AG09309 (cell line): ENCODE measurements at regions not wholly inside any gene's neighbourhood (a gene's known extent, or its start where the extent isn't known, plus 50 kb on each side); places are given as distances from the start of the nearest gene placed in this dataset.

Experiments
- DNase-seq: peaks from one replicate; pipeline ENCODE4 v3.0.0-alpha.2; 2010; ENCODE audit warnings: low read depth
- H3K4me3 ChIP-seq: 2 replicates; pipeline ENCODE4 v1.5.1; 2011; ENCODE audit warnings: mild to moderate bottlenecking, low read depth, low read length, moderate library complexity; ENCODE audit not compliant: control insufficient read depth
- TF ChIP-seq, protein P1 (sequence below): IDR thresholded peaks from 2 replicates; pipeline ENCODE4 v1.5.1; 2011; ENCODE audit warnings: mild to moderate bottlenecking, low read depth, low read length, inconsistent platforms; ENCODE audit not compliant: insufficient read depth, control insufficient read depth; ENCODE audit errors: missing control alignments

DNA sequence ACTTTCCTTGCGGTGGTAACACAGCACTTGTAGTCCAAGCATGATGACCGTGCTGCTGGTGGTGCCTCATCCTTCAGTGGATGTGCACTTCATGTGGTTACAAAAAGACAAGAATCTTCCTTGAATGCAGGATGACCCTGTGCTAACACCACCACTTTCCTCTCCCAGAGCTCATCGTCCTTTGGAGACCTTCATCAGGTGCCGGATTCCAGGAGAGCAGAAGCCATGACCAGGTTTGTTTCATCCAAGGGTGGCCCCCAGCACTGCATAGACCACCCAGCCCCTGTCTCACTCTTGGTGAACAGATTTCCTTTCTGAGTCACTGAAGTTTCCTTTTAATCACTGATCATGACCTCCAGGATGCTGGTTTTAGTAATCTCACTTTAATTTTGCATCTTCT is 101.2 kb upstream of the SYNDIG1 start:
- no peak overlapping the region for H3K4me3 ChIP-seq
- TF ChIP-seq, protein P1, sequence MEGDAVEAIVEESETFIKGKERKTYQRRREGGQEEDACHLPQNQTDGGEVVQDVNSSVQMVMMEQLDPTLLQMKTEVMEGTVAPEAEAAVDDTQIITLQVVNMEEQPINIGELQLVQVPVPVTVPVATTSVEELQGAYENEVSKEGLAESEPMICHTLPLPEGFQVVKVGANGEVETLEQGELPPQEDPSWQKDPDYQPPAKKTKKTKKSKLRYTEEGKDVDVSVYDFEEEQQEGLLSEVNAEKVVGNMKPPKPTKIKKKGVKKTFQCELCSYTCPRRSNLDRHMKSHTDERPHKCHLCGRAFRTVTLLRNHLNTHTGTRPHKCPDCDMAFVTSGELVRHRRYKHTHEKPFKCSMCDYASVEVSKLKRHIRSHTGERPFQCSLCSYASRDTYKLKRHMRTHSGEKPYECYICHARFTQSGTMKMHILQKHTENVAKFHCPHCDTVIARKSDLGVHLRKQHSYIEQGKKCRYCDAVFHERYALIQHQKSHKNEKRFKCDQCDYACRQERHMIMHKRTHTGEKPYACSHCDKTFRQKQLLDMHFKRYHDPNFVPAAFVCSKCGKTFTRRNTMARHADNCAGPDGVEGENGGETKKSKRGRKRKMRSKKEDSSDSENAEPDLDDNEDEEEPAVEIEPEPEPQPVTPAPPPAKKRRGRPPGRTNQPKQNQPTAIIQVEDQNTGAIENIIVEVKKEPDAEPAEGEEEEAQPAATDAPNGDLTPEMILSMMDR, result no peak
- DNase-seq, result no peak

DNA sequence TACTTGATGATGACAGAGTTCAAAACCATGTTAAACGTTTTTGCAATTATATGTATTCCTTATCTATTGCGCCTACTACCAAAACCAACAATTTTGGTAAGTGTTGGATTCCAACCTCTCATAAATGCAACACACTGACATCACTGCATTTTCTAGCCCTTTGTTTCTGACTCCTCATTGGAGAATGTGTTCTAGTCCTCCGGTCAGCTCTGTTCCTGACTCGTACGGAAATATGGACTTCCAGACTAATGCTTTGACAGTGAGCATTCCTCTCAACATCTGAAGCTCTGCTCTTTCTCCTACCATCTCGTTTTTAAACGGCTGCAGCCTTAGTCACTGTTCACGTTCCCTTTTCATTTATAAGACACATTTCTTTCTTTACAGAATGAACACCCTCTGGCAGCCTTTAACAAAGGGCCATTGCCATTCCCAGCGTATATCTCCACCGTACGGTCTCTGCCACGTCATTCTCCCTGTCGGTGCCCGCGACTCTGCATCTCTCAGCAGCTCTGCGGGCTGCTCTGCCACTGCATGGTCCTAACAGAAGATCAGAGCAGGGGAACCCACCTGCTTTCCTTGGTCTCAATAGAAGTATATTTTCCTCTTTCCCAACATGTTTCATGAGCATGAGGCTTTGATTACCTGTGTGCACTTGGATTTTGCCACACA is 103.0 kb upstream of the SYNDIG1 start:
- DNase-seq, result no peak
- TF ChIP-seq, protein P1, result no peak
- H3K4me3 ChIP-seq, result no peak overlapping the region

DNA sequence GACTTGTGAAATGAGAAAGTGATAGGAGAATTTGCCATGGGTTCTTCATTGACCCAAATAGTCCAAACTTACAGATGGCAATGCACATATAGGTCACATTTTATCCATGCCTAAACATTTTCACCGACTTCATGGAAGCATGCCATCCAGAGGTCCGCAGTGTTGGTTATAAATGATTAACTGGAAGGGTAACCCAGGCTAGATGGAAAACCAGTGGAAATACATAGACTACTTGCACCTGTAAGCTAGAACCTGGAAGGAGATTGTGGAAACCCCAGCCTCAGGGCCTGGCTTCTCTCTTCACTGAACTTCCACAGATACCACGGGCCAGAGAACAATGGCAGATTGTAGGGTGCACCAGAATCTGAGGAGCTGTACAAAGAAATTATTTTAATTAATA is 103.8 kb upstream of the SYNDIG1 start:
- no peak for DNase-seq
- TF ChIP-seq, protein P1, result no peak
- no peak overlapping the region for H3K4me3 ChIP-seq

DNA sequence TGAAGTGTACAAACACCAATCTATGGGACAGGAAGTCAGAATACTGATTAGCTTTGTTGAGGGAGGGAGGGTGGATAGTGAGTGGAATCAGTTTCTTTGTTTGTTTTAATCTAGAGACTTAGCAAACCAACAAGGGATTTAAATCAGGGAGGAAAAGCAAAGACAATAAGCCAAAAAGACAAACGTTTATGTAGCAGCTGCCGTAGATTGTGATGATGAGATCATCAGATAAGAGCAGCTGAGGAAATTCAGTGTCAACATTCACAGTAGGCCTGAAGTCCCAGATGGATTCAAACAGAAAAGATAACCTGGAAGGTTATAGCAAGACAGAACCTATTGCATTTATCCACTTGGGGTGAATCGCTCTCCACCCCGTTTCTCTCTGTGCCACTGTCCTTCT is 104.9 kb upstream of the SYNDIG1 start:
- no peak for DNase-seq
- H3K4me3 ChIP-seq, result no peak overlapping the region
- TF ChIP-seq, protein P1, result no peak

DNA sequence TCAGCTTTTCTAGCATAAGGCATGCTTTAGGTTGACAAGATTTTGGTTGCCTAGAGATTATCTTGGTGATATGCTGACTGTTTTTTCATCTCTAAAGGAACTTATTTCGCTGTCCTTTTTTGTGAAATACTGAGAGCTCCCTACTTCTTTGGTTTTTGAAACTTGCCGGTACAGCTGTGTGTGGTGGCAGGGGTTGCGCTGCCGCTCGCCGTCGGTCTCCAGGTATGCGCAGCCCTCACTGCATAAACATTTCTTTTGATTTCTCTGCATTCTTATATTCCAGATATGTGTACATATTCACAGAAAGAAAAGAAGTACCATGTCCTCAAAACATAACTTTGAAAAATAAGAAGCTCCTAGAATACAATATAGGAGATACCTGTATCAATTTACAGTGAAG is 106.4 kb upstream of the SYNDIG1 start:
- no peak overlapping the region for H3K4me3 ChIP-seq
- TF ChIP-seq, protein P1, result no peak
- no peak for DNase-seq

DNA sequence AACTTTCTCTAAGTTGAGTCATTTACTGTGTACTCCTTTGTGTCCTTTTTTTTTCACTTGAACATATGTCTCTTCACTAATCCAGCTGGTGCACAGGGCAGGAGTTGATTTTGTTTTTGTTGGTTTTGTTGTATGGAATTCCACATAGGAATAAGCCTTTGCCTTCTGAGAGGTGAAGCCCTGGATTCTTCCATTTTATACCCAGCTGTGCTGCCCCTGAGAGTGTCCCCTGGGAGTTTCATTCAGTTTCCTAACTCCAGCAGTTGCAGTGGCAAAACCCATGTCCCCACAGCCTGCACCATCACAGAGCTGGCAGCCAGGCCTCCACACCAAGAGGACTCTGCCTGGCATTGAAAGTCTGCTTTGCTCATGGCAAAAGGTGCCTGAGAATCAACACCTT is 107.3 kb upstream of the SYNDIG1 start:
- TF ChIP-seq, protein P1, result no peak
- no peak for DNase-seq
- no peak overlapping the region for H3K4me3 ChIP-seq
